Activated T-cell treated with anti-CD3 and anti-CD28 coated beads, Interleukin-2, amount 50 U/mL, for 48 hours (primary cell): ENCODE measurements at regions not wholly inside any gene's neighbourhood (a gene's known extent, or its start where the extent isn't known, plus 50 kb on each side); places are given as distances from the start of the nearest gene placed in this dataset.
A peak's percentile ranks its signal among the peaks of the same experiment; 100 is the strongest.
"Not testable (repeated sequence)": the region's sequence is repeated elsewhere in the genome, so short reads cannot be mapped to it uniquely, and the experiment has no call there.

Source experiments
- DNase-seq, 2 experiments: peaks; one replicate each; pipeline ENCODE4 v3.0.0-alpha.2; 2020

- DNase-seq = no peak
These were observed 427.8 kb downstream of the PREX1 start for GRCh38 chr20:48400009-48400408.

DNA sequence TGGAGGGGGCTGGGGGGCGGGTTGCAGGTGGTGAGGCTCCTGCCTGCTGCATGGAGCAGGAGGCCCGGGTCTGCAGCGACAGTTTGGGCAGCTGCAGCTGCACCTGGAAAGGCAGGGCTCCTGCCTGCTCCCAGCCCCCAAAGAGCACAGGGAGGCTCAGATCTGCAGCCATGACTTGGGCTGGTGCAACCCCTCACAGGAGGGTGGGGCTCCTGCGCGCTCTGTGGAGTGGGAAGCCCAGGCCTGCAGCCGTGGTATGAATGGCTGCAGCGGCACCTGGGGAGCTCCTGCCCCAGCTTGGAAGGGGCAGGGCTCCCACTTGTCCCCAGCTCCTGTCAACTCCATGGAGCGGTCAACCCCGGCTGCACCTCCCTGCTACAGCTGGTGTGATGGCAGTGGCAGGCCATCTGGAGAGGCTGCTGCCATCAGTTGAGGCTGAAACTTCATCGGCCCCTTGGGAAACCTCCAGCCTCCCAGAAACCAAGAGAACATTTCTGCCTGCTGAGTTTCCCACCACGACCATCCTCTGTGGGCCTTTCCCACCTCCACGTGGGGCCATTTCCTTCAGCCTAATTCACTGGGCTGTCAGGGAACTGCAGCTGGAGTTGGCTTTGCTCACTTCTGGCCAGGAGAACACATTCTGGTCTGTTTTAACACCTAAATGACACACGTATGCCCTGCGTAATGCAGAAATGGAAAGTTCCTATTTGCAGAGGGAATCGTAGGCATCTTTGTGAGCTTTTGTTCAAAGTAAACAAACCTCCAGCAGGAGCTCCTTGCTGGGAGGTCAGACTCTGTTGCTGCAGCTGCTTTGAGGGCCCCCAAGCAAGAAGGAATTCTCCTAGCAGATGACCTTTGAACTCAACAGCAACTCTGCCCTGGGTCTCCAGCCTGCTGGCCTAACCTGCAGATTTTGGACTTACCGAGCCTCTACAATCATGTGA is 429.0 kb downstream of the PREX1 start:
- no peak for DNase-seq

- not testable (repeated sequence) for DNase-seq
These were observed 430.6 kb downstream of the PREX1 start for GRCh38 chr20:48396981-48397861.

DNA sequence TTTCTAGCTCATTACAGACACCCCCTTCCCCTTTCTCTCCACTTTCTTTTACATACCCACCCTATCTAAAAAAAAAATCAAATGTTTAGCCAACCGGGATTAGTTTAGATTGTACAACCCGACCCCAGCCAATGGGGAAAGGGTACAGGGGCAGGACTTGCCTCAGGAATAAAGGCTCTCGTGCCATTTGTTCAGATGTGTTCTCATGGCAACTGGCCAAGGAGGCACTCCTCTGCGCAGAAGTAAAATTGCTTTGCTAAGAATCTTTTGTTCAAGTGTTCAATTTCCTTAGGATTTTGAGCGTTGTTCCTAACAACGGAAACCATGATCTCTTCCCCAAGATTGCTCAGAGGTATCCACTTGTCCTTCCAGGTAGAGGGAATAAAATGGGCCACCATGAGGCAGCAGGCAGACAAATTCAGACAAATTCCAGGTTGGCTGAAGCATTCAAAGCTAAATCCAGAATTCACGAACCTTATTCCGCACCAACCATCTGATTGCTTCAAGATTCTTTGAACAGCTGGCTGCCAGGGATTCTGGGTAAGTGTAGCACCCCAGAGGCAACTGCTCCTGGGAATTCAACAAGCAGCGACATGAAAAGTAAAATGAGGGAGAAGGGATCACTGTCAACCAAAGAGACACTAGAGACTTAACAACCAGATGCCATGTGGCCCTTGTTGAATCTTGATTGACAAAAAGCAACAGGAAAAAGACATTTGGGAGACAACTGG is 431.8 kb downstream of the PREX1 start:
- DNase-seq = no peak

DNA sequence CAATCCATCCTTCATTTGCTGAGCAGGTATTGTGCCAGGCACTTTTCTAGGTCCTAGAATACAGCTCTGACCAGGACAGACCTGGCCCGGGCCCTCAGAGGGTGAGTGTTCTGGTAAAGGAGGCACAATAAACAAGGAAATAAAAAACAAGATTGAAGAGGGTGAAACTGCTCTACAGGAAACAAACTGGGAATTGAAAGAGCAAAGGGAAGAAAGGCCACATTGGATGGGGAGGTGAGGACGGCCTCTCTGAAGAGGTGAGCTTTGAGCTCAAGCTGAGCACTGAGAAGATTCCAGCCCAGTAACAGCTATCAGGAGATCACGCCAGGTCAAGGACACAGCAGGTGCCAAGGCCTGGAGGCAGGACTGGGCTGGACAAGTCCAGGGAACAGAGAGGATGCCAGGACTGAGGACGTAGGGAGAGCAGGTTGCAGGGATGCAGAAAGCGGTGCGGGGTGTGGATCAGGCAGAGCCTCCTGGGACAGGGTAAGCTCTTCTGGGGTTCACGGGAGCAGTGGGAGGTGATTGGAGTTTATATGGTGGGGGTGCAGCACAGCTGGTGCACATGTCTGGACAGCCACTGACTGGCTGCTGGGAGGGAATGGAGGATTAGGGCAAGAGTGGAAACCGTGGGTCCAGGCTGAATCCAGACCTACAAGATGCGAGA is 433.3 kb downstream of the PREX1 start:
- DNase-seq = no peak

- no peak for DNase-seq
These were observed 434.0 kb downstream of the PREX1 start for GRCh38 chr20:48393737-48394314.

GRCh38 chr20:48393311-48393685 is 434.5 kb downstream of the PREX1 start:
- no peak for DNase-seq

DNA sequence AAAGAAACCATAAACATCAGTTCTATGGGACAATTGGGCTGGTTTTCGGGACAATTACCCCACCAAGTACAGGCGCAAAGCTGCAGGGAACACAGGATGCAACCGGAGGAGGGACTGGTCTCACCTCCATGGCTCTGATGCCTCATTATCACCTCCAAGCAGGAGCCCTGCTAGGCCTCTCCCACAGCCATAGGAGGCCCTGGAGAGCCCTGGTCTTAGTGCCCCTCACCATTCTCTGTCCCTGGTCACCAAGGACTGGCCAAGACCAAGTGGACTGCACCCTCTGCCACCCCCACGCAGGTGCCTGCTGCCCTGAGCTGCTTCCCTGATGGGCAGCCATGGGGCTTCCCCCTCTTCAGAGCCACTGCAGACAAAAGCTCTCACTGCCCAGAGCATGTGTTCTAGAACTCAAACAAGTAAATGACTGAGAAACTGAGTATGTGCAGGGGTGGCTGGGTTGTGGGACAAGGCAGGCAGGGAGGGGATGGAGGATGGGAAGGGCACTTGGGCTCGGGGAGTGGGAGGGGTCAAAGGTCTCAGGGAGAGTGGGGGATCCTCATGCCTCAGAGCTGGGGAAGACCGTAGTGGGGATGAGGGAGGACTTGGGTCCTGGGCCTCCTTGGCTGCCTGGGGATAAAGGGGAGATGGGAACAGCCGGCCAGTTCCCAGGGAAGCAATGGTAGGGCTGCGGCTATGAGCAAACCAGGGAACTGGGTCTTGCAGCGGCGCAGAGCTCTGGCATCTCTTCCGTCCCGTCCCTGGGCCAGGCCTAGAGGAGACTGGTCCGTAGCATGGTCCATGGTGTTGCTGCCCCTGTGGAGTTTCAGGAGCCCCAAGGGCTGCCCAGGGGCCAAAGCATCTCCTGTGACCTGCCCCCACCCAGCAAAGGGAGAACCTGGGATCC is 435.1 kb downstream of the PREX1 start:
- DNase-seq = no peak

DNA sequence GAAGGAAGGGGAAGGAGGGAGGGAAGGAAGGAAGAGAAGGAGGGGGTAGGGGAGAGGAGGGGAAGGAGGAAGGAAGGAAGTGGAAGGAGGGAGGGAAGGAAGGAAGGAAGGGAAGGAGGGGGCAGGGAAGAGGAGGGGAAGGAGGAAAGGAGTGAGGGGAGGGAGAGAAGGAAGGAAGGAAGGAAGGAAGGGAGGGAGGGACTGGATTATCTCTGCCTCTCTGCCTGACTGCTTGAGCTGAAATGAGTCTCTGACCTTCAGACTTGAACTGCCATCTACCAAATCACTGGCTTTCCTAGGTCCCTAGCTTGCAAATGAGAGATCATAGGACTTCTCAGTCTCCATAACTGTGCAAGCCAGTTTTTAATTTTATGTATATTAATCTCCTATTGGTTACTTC is 436.8 kb downstream of the PREX1 start:
- DNase-seq = no peak

DNA sequence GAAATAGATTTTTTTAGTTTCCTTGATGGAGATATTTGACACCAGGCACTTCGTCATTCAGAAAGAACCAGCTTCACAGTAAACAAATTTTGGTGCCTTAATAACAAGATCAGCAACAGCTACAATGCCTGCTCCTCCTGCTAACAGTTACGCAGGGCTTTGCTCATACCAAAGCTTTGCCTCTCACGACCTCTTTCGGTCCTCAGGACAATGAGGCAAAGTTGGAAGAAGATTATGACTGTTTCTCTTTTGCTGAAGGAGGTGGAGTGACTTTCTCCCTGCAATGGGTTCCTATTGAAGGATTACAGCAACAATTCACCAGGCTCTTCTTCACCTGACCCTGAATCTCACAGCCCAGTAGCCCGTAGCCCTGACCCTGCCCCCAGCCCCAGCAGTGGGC is 440.1 kb downstream of the PREX1 start:
- no peak for DNase-seq

DNA sequence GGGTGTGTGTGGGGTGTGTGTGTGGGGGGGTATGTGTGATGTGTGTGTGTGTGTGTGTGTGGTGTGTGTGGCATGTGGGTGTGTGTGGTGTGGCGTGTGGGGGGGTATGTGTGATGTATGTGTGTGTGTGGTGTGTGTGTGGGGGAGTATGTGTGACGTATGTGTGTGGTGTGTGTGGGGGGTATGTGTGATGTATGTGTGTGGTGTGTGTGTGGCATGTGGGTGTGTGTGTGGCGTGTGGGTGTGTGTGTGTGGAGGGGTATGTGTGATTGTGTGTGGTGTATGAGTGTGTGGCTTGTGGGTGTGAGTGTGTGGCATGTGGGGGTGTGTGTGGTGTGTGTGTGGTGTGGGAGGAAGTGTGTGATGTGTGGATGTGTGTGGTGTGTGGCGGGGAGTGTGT is 442.3 kb downstream of the PREX1 start:
- no peak for DNase-seq

- no peak for DNase-seq
These were observed 442.7 kb downstream of the PREX1 start for GRCh38 chr20:48385114-48385513.

DNA sequence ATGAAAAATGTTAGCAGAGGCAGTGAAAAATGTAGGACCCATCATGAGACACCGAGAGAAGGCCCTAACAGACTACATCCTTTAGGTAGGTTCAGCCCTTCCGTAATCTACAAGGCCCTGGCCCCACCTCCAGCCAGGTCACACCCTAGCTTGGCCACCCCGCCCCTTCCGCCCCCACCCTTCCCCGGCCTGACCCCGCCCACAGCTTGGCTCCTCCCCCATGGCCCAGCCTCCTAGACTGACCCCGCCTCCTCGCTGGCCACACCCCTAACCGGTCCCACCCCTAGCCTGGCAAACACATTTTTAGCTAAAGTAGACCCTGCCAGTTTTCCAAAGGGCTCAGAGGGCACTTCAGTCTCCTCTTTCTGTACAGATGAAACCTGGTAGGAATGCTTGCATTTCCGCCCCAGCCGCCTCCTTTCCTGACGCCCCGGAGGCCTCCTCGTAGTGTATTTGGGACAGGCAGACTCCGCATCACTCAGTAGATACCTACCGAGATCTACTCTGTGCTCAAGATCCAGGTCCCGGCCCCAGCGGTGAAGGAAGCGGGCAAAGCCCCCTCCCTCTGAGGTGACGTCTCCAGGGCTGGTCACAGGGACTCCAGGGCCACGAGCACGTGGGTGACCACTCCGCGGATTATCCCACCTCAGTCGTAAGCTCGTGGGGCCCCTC is 443.5 kb downstream of the PREX1 start:
- peak; percentile 41 to 44 for DNase-seq

DNA sequence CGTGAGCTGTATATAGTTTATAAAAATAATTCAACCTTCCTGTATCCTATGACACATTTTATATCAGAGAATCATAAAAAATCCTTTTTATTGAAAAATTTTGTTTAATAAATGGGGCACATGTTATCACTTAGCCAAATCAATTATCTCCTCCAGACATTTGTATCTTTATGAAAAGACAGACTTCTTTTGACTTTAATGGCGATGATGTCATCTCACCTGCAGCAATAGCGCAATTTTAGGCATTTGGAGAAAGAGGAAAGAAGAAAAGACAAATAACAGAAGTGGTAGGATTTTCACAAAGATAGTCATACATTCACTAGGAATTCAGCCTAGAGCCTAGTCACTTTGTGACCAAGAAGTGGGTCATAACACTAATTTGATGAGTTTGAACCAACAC is 444.5 kb downstream of the PREX1 start:
- DNase-seq = no peak

GRCh38 chr20:48382304-48382703 is 445.5 kb downstream of the PREX1 start:
- DNase-seq = no peak

GRCh38 chr20:48381353-48382120 is 446.3 kb downstream of the PREX1 start:
- no peak for DNase-seq

DNA sequence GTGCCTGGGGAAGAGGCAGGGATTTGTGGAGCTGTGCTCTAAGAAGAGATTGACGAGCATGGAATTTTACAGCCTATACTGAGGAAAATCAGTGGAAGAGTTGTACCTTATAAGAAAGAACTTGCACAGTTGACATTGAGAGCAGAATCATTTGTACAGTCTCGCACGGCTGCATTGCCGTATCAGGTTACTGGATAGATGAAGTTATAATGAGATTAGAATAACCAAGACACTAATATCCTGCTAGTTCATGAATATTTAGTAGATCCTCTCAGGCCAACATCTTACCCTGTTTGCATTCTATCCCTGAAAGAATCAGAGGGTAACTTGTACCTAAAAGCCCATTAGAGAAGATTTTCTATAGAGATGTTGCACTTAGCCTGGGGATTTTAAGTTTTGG is 447.1 kb downstream of the PREX1 start:
- no peak for DNase-seq

- DNase-seq = no peak
These were observed 448.7 kb downstream of the PREX1 start for GRCh38 chr20:48378976-48379675.

DNA sequence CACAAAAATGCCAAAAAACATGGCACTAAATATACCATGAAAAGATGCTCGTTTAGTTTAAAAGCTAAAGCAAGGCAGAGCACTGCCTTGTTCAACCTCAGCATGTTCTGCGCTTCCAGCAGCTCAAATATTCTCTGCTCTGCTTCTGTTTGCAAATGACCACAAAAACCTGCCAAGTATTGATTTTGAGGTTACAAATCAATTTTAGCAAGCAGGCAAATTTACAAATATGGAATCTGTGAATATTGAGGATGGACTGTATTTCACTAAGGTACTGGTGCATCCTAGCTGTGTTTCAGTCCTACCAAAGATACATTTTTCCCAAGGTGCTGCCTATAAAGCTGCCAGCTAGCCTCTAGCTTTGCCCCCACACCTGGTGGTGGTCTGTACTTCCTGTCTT is 449.9 kb downstream of the PREX1 start:
- no peak for DNase-seq
